ENCODE measurements at regions not wholly inside any gene's neighbourhood (a gene's known extent, or its start where the extent isn't known, plus 50 kb on each side); places are given as distances from the start of the nearest gene placed in this dataset.

- TF ChIP-seq POLR2AphosphoS5 (IDR thresholded peaks at IDR 0.05) (no peak), EP300 (IDR thresholded peaks at IDR 0.05) (no peak), POLR2A (IDR thresholded peaks at IDR 0.05) (no peak), CTCF (IDR thresholded peaks at IDR 0.05) (no peak)
- no peak overlapping the region for H3K27ac ChIP-seq
- no peaks in the 10 kb centered on the region for H3K27me3 ChIP-seq
- no peak for ATAC-seq
- no peaks in the 10 kb centered on the region for H3K36me3 ChIP-seq
- H3K4me1 ChIP-seq: no peaks in the 10 kb centered on the region
- no peak overlapping the region for H3K4me3 ChIP-seq
- H3K9me3 ChIP-seq: no peaks in the 10 kb centered on the region
- WGBS, 2 donors (ENCODE audit: low coverage in 1 of 2): no CpG with 5 or more reads among the region's 3 CpGs
Observed at GRCh38 chr10:33887188-33887587, 552.7 kb upstream of the NRP1 start.

- WGBS, 2 donors (ENCODE audit: low coverage in 1 of 2): 94% methylated on average over 2 of the region's 2 CpGs; no CpG with 5 or more reads in 1 of the 2 donors
- Histone ChIP-seq H3K4me3 (no peak overlapping the region), H3K9me3 (no peaks in the 10 kb centered on the region), H3K36me3 (no peaks in the 10 kb centered on the region), H3K27me3 (no peaks in the 10 kb centered on the region), H3K27ac (no peak overlapping the region), H3K4me1 (no peaks in the 10 kb centered on the region)
- no peak for TF ChIP-seq POLR2AphosphoS5 (IDR thresholded peaks at IDR 0.05)
- no peak for TF ChIP-seq EP300 (IDR thresholded peaks at IDR 0.05)
- TF ChIP-seq POLR2A (IDR thresholded peaks at IDR 0.05): no peak
- no peak for TF ChIP-seq CTCF (IDR thresholded peaks at IDR 0.05)
- ATAC-seq: no peak
Observed at GRCh38 chr10:33886299-33886698, 551.8 kb upstream of the NRP1 start.

- Histone ChIP-seq H3K27me3 (no peaks in the 10 kb centered on the region), H3K4me1 (no peaks in the 10 kb centered on the region)
- no peak for ATAC-seq
Observed at GRCh38 chr10:33884604-33885003, 550.1 kb upstream of the NRP1 start.

GRCh38 chr10:33883881-33884280, 549.4 kb upstream of the NRP1 start:
- Histone ChIP-seq H3K4me1 (no peaks in the 10 kb centered on the region), H3K27me3 (no peaks in the 10 kb centered on the region), H3K9me3 (no peaks in the 10 kb centered on the region), H3K36me3 (no peaks in the 10 kb centered on the region), H3K27ac (no peak overlapping the region), H3K4me3 (no peak overlapping the region)
- ATAC-seq: no peak
- TF ChIP-seq POLR2A (IDR thresholded peaks at IDR 0.05) (no peak), POLR2AphosphoS5 (IDR thresholded peaks at IDR 0.05) (no peak), EP300 (IDR thresholded peaks at IDR 0.05) (no peak), CTCF (IDR thresholded peaks at IDR 0.05) (no peak)
- 89 to 100% methylated on average over 1 of the region's 1 CpG for WGBS, 2 donors (ENCODE audit: low coverage in 1 of 2)

More at GRCh38 chr10:33884604-33885003, 550.1 kb upstream of the NRP1 start:
- 50 to 63% methylated on average over 2 of the region's 2 CpGs for WGBS, 2 donors (ENCODE audit: low coverage in 1 of 2)
- Histone ChIP-seq H3K27ac (no peak overlapping the region), H3K4me3 (no peak overlapping the region), H3K9me3 (no peaks in the 10 kb centered on the region), H3K36me3 (no peaks in the 10 kb centered on the region)
- TF ChIP-seq POLR2A (IDR thresholded peaks at IDR 0.05) (no peak), POLR2AphosphoS5 (IDR thresholded peaks at IDR 0.05) (no peak), EP300 (IDR thresholded peaks at IDR 0.05) (no peak), CTCF (IDR thresholded peaks at IDR 0.05) (no peak)

GRCh38 chr10:33882996-33883395, 548.5 kb upstream of the NRP1 start:
- 86 to 90% methylated on average over 1 of the region's 1 CpG for WGBS, 2 donors (ENCODE audit: low coverage in 1 of 2)
- no peak for TF ChIP-seq POLR2A (IDR thresholded peaks at IDR 0.05)
- TF ChIP-seq POLR2AphosphoS5 (IDR thresholded peaks at IDR 0.05): no peak
- TF ChIP-seq CTCF (IDR thresholded peaks at IDR 0.05): no peak
- TF ChIP-seq EP300 (IDR thresholded peaks at IDR 0.05): no peak
- Histone ChIP-seq H3K36me3 (no peaks in the 10 kb centered on the region), H3K9me3 (no peaks in the 10 kb centered on the region), H3K4me3 (no peak overlapping the region), H3K4me1 (no peaks in the 10 kb centered on the region), H3K27me3 (no peaks in the 10 kb centered on the region), H3K27ac (no peak overlapping the region)
- ATAC-seq: no peak
